Limb (tissue), 2 donors: ENCODE measurements at regions not wholly inside any gene's neighbourhood (a gene's known extent, or its start where the extent isn't known, plus 50 kb on each side); places are given as distances from the start of the nearest gene placed in this dataset.
"Not testable (repeated sequence)": the region's sequence is repeated elsewhere in the genome, so short reads cannot be mapped to it uniquely, and the experiment has no call there.

ENCODE experiments used
- DNase-seq, 2 donors: peaks; one replicate each; pipeline ENCODE4 v3.0.0-alpha.2; 2016; ENCODE audit errors: extremely low spot score in 2 of 2

DNA sequence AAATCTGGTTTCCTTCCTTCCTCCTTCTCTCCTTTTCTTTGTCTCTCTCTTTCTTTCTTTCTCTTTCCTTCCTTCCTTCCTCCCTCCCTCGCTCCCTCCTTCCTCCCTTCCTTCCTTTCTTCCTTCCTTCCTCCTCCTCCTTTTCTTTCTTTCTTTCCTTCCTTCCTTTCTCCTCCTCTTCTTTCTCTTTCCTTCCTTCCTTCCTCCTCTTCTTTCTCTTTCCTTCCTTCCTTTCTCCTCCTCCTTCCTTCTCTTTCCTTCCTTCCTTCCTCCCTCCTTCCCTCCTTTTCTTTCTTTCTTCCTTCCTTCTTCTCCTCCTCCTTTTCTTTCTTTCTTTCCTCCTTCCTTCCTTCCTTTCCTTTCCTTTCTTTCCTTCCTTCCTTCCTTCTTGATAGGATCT is 61.2 kb downstream of the VIP start:
- no peak for DNase-seq

DNA sequence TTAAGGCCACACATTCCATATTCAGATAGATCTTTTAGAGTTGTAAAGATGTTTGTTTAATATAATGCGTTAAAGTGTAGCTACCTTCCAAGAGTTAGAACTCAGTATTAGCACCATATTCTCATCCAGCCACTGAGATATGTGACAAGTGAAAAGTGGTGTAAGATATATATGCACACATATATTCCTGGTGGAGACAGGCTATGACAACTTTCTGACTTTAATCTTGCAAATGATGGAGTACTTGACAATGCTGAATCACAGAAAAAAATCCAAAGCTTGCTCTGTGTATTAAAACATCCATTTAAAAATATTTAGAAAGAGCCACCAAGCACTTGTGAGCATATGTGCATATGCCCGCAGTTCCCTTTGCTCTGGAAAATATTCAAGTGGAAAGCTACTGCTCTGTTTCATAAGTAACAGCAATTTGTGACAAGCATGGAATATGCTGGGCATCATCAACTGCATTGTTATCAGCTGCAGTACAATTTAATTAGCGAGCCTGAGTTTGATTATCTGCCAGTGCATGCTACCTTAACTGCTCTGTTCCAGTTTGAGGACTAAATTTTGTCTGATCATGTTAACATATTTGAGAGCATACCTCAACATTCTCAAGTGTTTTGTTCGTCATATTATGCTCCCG is 64.8 kb downstream of the VIP start:
- DNase-seq: no peak

DNA sequence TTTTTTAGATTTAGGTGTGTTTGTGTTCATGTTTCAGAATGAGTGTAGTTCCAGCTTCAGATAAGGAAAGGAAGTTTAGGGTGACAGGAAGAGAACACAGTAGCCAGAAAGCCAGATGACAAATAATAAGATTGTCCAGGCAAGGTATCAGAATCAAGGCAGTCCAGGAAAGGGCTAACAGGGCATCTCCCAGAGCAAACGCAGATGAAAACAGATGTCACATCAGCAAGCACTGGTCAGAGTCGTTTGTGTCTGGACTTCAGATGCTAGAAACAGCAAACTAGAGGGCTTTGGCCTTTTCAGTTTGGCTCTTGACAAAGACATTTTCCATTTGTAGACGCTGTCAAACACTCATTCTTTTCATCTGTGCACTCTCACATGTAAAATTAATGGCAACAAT is 65.5 kb downstream of the VIP start:
- DNase-seq: no peak

DNA sequence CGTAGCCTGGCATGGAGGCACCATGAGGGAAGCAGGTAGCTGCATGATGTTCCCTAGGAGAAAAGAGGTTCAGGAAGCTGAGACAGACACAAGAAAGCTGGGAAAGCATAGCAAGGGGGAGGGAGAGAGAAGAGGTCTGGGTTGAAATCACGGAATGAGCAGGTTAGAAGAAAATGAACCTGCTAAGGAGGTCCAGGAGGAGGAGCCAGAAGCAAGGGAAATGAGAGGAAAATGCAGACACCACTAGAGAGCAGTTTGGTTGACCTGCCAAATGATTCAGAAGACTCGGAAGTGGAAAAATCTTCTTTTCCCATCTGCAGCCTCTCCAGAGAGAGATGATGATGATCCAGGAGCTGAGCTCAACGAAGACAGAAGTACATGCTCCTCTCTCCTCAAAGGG is 70.9 kb downstream of the VIP start:
- DNase-seq: no peak

DNA sequence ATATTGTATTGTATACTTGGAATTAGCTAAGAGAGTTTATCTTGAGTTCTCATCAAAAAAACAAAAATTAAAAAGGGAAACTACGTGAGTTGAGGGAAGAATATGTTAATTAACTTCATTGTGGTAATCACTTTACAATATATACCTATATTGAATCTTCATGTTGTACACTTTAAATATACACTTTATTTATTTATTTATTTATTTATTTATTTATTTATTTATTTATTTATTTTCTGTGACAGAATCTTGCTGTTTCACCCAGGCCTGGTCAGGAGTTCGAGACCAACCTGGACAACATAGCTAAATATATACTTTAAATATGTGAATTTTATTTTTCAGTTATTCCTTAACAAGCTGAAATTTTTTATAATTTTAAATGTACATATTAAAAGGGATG is 74.1 kb downstream of the VIP start:
- DNase-seq: no peak

DNA sequence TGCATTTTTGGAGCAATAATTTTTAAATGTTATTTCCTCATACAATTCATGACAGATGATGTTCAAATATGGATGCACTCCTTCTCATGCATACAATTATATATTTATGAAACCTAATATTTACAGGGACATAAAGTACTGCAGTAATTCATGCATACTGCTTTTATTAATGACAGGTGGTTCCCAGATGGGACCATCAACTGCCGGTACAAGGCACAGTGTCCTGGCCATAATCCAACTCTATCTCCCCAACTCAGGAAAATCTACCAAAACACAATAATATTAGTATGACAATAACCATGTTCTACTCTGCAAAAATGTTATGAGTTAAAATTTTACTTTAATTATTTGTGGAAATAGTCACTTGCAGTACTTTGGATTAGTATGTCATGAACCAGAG is 77.8 kb downstream of the VIP start:
- DNase-seq: peak in 1 of 2 donors; percentile 2

DNA sequence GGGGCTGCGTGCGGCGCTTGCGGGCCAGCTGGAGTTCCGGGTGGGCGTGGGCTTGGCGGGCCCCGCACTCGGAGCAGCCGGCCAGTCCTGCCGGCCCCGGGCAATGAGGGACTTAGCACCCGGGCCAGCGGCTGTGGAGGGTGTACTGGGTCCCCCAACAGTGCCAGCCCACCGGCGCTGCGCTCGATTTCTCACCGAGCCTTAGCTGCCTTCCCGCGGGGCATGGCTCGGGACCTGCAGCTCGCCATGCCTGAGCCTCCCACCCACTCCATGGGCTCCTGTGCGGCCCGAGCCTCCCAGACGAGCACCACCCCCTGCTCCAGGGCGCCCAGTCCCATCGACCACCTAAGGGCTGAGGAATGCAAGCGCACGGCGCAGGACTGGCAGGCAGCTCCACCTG is 83.8 kb downstream of the VIP start:
- DNase-seq: not testable (repeated sequence)

DNA sequence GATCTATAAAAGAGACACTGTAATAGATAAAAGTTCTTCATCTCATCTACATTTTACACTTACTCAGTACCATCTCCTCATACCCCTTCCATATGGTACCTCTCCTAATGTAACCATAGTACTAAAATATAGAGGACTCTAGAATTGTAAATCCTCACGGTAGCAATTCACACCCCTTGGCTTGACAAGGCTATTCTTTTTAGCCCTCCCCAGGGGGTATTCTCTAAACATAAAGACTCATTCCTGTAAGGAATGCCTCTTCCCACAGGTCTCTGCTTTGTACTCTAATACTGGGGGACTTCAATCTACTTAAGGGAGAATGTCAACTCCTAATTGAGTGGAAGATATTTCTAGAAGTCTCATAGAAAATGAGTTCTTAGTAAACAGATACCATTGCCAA is 85.9 kb downstream of the VIP start:
- no peak for DNase-seq

DNA sequence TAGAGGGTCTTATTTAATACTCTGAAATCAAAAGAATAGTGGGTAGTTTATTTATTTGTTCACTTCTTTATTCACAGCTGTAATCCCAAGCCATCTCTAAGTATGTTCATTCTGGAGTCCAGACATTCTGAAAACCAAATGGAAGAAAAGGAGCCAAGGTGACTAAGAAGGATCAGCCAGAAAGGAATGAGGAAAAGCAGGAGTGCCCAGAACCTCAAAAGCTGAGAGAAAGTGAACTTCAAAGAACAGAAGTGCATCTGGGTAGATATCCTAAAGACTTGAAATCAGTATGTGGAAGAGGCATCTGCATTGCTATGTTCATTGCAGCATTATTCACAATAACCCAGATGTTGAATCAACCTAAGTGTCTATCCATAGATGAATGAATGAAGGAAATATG is 94.8 kb downstream of the VIP start:
- no peak for DNase-seq

DNA sequence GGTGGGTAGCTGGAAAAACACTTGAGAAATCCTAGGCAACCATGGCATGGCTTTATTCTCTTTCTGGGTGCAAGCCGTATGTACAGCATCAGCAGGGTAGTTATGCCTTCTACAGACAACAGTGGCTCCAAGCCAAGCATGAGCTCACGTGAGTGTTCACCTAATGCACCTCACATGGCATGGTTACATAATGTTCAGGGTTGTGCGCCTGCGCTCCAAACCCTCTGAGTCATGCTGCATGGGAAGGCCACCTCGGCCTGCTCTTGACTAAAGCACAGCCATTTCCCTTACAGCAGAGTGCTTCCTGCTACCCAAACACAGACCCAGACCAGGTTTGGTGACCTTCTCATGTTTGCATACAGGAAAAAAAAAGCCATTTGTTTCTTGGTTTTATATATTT is 96.2 kb downstream of the VIP start:
- DNase-seq: no peak

DNA sequence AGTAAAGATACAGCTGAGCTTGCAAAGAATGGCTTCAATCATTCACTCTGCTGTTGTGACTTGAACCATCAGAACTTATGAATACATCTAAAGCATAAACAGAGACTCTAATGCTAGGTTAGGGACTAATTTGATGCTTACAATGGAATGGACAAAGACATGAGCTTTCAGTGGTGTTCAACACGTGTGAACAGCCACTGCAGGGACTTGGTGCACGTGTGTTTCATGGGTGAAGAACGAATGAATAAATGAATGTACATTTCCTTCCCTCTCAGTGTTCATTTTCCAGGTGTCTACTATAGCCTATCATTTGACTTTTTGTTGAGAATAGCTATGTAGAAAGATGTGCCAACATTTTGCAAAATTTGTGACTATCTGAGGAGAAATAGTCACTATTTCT is 98.3 kb downstream of the VIP start:
- no peak for DNase-seq

DNA sequence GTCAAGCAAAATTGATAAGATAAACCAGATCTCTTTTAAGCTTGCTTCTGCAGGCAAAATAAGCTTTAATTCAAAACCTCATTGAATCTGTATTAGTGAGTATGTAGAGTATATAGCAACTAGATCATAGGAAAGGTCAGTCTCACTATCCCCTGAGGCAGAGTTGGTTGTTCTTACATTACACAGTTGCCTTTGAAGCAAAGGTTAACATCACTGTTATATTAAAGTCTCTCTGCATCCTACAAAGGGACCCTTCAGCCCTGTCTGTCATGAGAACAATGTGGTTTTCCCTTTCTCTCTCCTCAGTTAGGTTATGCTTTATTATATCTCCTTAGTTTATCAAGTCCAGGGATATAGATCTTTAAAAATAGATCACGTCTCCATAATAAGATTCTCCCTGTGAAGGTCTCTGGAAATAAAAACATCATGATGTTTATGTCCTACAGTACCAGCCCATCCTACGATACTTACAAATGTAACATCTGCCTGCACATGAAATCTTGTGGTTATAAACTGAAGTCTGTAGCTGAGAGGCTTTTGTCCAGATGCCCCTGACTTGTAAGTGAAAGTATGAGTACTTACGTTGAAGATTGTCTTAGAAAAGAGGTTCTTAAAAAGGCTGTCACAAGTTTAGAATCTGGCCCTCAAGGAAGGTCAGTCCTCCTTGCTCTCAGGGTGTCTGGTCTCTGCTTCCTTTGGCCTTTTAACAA is 103.6 kb downstream of the VIP start:
- no peak for DNase-seq

DNA sequence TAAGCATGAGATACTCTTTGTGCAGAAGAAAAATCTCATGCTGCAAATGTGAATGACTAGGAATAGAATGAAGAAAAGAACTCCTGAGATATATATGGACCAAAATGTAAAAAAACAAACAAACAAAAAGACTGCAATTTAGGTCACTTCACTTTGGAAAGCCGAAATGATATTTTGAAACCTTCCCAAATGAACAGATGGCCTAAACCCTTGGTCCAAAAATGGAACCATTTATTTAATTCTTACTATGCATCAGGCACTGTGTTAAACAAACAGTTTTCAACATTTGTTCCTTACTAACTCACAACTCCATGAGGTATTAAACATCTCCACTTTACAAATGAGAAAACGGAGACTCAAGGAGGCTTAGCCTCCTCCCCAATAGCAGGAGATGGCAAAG is 107.5 kb downstream of the VIP start:
- DNase-seq: no peak

DNA sequence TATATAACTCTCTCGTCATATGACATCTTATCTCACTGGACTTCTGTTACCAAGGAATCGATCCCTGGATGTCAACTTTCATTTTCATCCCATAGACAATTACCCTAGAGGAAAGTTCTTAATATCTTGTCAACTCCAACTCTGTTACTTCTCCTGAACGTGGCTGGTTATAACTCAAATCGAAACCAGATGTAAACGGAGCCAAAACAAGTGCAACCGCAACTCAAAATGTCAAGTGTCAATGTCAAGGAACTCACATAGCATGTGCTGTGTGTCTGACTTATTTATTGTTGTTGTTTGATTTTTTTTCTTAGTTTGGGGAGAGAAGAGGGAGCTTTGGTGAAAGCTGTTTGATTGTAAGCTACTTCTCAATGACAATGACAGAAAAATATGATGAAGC is 108.6 kb downstream of the VIP start:
- no peak for DNase-seq

DNA sequence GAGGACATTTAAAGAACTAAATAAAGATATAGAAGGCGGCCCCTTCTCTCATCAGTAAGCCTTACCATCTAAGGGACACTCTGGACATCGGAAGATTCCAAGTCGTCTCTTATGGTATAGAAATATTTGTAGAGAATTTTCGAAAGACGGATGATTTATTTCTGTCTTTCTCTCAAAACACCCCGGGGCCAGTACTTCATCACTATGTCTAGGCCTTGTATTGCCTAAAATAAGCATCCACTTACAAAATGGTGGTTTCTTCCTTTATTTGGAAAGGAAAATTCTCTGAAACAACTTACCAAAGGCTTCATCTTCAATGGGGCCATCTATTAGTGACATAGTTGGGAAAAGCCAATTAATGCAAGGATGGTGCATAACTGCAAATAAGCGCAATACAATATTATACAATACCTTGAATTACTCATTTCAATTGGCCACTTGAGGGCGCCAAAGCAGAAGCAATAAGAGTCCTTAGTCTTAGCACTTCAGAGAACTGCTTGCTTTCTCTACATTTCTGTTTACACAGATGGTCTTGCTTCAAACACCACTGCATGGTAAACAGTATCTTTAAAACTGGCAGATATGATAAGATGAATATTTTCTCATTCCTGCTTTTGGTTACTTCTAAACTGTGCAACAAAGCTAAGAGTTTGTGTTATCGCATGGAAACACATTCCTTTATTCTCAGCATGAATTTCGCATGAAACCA is 113.2 kb downstream of the VIP start:
- peak; percentile 60 to 76 for DNase-seq

DNA sequence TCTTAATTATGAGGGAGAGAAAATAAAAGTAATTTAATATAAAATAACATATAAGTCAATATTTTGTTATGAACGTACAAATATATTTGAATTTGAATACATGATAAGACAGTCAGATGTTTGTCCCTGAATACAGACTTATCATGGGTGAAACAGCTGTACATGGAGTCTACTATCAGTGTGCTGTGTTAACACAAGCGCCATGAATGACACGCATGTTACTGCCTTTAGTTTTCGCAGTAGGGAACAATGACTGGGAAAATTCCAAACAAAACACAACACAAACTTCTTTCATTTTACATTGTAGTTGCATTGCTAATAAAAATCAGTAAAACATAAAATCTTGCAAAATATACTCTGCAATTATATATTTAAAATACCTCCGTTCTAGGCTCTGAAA is 108.6 kb downstream of the FBXO5 start:
- no peak for DNase-seq

DNA sequence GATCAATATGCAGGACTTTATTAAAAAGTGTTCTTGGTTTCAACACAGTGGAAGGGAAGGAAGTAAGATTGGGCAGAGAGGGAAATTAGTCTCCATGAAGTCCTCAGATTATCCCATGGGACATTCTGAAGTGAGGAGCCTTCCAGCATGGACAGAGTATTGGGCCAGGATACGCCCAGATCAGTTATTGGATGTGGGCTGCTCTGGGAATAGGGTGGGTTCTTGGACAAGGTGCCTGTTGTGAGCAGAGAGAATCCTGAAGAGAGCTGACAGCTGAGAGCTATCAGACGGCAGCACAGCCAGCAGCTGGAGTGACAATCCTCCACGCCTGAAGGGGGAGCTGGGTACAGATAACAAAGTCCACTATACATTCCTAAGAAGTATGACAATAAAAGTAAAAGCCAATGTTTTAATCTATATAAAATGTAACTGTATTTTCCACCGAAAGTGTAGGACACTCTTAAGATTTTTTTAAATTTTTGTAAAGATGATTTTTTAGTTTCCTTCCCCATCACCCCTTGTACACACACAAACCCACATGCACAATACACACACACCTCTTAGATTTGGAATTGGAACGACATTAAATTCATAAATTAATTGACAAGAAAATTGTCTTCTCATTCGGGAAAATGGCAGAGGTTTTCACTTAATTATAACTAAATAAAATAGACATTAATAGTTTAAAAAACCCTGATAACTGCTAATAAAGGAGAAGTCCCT is 107.8 kb downstream of the FBXO5 start:
- no peak for DNase-seq

DNA sequence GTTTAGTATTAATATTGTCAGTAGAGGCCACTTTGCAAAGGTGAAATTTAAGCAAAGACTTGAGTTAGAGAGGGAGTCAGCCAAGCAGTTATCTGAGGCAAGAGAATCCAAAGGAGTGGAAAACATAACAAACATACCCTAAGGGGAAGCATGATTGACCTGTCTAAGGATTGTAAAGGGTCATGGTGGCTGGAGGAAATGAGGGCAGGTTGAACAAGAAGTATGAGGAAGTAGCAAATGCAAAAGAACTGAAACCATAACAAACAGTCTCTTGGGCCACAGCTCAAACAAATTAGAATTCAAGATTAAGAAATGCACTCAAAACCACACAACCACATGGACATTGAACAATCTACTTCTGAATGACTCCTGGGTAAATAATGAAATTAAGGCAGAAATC is 103.2 kb downstream of the FBXO5 start:
- no peak for DNase-seq

DNA sequence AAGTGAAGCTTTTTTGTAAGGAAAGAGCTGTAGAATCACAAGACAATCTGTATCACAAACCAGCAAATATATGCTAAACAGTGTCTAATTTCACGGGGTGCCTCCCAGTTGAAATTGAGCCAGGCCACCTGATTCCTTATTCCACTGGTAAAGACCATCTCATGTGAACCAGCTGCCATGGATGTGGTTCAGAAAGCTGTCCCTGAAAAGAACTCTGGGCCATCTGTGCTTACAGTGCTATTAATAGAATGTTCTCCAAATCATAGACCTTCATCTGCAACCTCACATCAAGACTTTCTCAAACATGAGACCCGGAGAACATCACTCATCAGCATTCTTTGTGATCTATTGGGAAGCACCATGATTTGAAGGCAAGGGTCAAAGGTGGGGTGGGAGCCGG is 89.7 kb downstream of the FBXO5 start:
- DNase-seq: peak in 1 of 2 donors; percentile 2

DNA sequence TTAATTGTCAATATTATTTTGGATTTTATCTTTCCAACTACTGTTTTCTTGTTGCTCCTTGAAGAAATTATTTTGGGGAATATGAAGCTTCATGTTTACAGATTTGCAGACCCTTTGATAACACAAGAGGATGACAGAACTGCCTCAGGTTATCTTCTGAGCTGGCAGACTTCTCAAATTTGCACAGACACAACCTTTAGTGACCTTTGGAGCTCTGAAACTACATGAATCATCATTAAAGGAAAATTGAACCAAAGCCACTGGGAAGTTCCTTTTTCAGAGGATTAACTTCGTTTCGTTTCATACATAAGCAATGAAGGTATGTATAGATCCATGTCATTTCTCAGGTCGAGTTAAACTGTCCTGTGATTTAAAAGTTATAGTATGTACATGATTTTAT is 85.9 kb downstream of the FBXO5 start:
- no peak for DNase-seq

DNA sequence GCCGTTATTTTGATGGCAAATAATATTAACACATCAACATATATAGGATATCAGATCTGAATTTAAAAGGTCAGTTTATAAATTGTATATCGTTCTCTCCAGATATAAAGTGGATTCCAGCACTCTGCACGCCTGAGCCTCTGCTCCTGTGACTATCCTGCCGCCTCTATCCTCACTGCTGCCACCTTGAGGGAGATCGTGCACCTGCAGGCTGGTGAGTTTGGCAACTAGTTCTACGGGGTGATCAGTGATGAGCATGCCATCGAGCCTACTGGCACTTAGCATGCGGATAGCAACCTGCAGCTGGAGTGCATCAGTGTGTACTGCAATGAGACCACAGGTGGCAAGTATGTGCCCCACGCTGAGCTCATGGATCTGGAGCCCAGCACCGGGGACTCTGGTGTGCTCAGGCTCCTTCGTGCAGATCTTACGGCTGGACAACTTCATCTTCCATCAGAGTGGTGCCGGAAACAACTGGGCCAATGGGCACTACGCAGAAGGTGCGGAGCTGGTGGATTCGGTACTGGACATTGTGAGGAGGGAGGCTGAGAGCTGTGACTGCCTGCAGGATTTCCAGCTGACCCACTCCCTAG is 84.9 kb downstream of the FBXO5 start:
- peak; percentile 13 to 68 for DNase-seq

DNA sequence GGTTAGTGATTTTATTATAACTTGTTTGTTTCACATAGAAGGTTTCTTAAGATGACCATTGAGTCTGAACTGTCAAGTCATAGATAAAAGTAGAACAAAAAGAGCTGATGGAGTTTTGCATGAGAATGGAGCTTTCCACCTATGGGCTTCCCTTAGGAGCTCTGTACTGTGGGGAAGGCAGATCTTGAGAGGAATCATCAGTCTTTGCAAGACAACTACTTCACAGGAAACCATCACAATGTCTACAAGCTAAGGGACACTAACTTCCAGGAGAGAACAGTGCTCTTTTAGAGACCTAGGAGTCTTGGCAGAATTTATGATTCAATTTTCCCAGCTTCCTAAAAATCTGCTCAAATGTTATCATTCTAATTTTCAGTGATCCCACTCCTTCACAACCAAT is 78.2 kb downstream of the FBXO5 start:
- no peak for DNase-seq
